ENCODE measurements at regions not wholly inside any gene's neighbourhood (a gene's known extent, or its start where the extent isn't known, plus 50 kb on each side); places are given as distances from the start of the nearest gene placed in this dataset.
"Not testable (repeated sequence)": the region's sequence is repeated elsewhere in the genome, so short reads cannot be mapped to it uniquely, and the experiment has no call there.

DNA sequence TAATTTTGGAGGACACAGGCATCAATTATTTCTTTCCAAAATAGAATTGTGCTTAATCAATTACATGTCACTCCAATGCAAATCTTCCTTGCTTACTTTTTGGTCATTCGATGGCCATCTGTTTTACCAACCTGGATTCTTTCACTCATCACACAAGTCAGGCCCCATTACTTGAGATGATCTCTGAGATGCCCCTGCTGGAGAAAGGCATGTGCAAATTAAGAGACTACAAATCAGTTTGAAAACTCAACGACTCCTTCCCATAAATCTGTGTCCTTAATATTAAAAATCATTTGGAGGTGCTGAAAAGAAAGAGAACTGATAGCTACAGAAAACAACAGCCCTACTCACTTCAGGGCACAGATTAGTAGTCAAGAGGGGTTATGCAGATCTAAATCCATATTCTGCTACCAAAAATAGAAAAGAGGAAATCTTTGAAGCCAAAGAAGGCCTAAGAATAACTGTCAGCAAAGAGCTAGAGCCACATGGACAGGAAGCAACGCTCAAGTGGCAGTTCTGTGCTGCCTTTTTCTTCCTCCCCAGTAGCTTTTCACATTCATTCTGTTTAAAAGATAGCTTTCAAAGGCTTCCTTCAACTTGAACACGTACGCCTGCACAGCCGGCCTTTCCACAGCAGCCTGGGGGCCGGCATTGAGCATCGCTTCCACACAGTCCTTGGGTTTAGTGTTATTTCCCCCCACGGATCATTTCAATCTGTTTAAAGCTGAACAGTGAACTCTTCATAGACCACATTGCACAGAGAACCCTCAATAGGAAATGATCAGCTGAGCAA is 79.3 kb upstream of the MAP3K1 start:
- WGBS = 64% methylated on average over 9 of the region's 9 CpGs
- Histone ChIP-seq H3K4me1 (peaks cover 39% of the 10 kb centered on the region), H3K27ac (no peak overlapping the region), H3K36me3 (no peaks in the 10 kb centered on the region), H3K27me3 (no peaks in the 10 kb centered on the region), H3K4me3 (no peak overlapping the region), H3K9me3 (no peaks in the 10 kb centered on the region)
- TF ChIP-seq CTCF (IDR thresholded peaks at IDR 0.05) = no peak
- TF ChIP-seq POLR2AphosphoS5 (IDR thresholded peaks at IDR 0.05) = no peak
- no peak for TF ChIP-seq EP300 (IDR thresholded peaks at IDR 0.05)
- no peak for TF ChIP-seq POLR2A (IDR thresholded peaks at IDR 0.05)
- DNase-seq (ENCODE audit: low spot score in 2 of 2) = no peak

- Histone ChIP-seq H3K9me3 (no peaks in the 10 kb centered on the region), H3K36me3 (no peaks in the 10 kb centered on the region), H3K27me3 (no peaks in the 10 kb centered on the region), H3K4me1 (peaks cover 40% of the 10 kb centered on the region), H3K27ac (peak overlapping the region; percentile 2), H3K4me3 (no peak overlapping the region)
- TF ChIP-seq CTCF (IDR thresholded peaks at IDR 0.05) (no peak), POLR2A (IDR thresholded peaks at IDR 0.05) (no peak), POLR2AphosphoS5 (IDR thresholded peaks at IDR 0.05) (no peak), EP300 (IDR thresholded peaks at IDR 0.05) (no peak)
- no peak for DNase-seq (ENCODE audit: low spot score in 2 of 2)
- WGBS = 53% methylated on average over 2 of the region's 2 CpGs
Observed at GRCh38 chr5:56734091-56734694, 81.2 kb upstream of the MAP3K1 start.

DNA sequence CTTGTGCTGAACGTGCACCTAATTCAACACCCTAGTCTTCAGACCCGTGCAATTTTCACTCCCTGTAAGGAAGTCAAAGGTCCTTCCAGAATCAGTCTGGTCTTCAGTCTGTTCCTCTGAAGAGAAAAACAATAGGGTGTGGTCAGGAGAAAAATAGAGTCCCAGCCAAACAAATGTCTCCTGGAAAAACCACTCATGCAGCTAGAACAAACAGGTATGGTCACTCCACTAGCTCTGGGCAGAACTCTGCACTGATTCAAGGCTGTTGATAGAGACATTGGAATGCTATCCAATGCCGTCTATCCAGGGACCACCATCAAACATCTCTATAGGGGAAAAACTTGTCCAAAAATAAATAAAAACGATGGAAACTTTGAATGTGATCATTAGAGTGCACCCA is 81.8 kb upstream of the MAP3K1 start:
- H3K27ac ChIP-seq = peak overlapping the region; percentile 2
- TF ChIP-seq POLR2AphosphoS5 (IDR thresholded peaks at IDR 0.05) (no peak), POLR2A (IDR thresholded peaks at IDR 0.05) (no peak), EP300 (IDR thresholded peaks at IDR 0.05) (no peak), CTCF (IDR thresholded peaks at IDR 0.05) (no peak)

GRCh38 chr5:56732121-56732520 is 83.2 kb upstream of the MAP3K1 start:
- Histone ChIP-seq H3K4me1 (peaks cover 37% of the 10 kb centered on the region), H3K27me3 (no peaks in the 10 kb centered on the region), H3K27ac (peak overlapping the region; percentile 27), H3K4me3 (no peak overlapping the region), H3K36me3 (no peaks in the 10 kb centered on the region), H3K9me3 (no peaks in the 10 kb centered on the region)
- no peak for TF ChIP-seq POLR2AphosphoS5 (IDR thresholded peaks at IDR 0.05)
- no peak for TF ChIP-seq EP300 (IDR thresholded peaks at IDR 0.05)
- TF ChIP-seq CTCF (IDR thresholded peaks at IDR 0.05) = no peak
- TF ChIP-seq POLR2A (IDR thresholded peaks at IDR 0.05) = no peak
- no peak for DNase-seq (ENCODE audit: low spot score in 2 of 2)
- 46% methylated on average over 6 of the region's 6 CpGs for WGBS

More for the DNA sequence above, 81.8 kb upstream of the MAP3K1 start:
- Histone ChIP-seq H3K4me1 (peaks cover 42% of the 10 kb centered on the region), H3K36me3 (no peaks in the 10 kb centered on the region), H3K9me3 (no peaks in the 10 kb centered on the region), H3K4me3 (no peak overlapping the region), H3K27me3 (no peaks in the 10 kb centered on the region)
- DNase-seq (ENCODE audit: low spot score in 2 of 2) = no peak
- 64% methylated on average over 4 of the region's 4 CpGs for WGBS

GRCh38 chr5:56731473-56731872 is 83.9 kb upstream of the MAP3K1 start:
- WGBS = 98% methylated on average over 2 of the region's 2 CpGs
- DNase-seq (ENCODE audit: low spot score in 2 of 2); H3K27me3 ChIP-seq; H3K4me3 ChIP-seq; H3K9me3 ChIP-seq; H3K36me3 ChIP-seq; H3K27ac ChIP-seq: not testable (repeated sequence)
- peaks cover 35% of the 10 kb centered on the region for H3K4me1 ChIP-seq

Data from suprapubic skin (tissue), 4 donors.